ENCODE measurements at regions not wholly inside any gene's neighbourhood (a gene's known extent, or its start where the extent isn't known, plus 50 kb on each side); places are given as distances from the start of the nearest gene placed in this dataset.

DNA sequence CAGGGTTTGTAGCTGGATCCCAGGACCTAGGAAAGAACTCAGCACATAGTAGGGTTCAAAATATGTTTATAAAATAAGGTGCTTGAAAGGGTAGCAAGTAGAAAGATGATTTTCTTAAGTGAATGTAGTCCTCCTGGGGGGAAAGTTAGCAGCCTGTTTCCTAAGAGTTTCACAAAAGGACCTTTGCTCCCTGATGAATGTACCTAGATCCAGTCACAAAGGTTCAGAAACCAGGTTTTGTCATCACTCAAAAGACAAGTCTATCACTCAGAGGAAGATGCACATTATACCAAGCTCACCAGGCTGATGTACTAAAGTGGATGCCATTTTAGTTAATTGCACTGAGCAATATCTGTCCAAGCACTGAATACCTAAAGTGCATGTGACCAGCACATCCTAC lies 378.2 kb downstream of the BCL11A start:
- DNase-seq (ENCODE audit: extremely low spot score) = no peak
- CTCF ChIA-PET = no interaction called here
- TF ChIP-seq HDGF (IDR thresholded peaks at IDR 0.05; ENCODE audit: borderline replicate concordance) (no peak), TARDBP (IDR thresholded peaks at IDR 0.05) (no peak)
- POLR2A ChIA-PET = no interaction called here

DNA sequence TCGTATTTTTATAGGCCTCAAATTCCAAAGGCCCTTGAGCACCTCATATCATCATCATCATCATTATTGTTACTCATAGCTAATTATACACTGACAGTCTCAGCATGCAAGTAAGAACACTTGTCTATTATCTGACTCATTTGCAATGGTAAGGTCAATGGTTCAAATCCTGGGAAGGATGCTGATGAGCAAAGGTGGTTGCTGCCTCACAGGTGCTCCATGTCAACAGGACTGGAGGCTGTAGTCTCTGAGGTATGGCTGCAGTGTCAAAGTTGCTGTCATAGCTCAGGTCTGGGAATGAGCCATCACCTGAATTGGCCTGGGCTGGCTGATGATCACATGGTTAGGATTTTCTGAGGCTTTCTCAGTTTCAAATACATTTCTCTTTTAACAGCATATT lies 379.3 kb downstream of the BCL11A start:
- POLR2A ChIA-PET = no interaction called here
- TF ChIP-seq FOXK2 (IDR thresholded peaks at IDR 0.05) (no peak), FOXA1 (IDR thresholded peaks at IDR 0.05) (no peak), ZNF384 (IDR thresholded peaks at IDR 0.05) (no peak), ARNT (IDR thresholded peaks at IDR 0.05) (no peak), TARDBP (IDR thresholded peaks at IDR 0.05) (no peak), SP1 (IDR thresholded peaks at IDR 0.05) (no peak), BHLHE40 (IDR thresholded peaks at IDR 0.05; ENCODE audit: borderline replicate concordance) (no peak), L3MBTL2 (conservative IDR thresholded peaks at IDR 0.05) (no peak), HDGF (IDR thresholded peaks at IDR 0.05; ENCODE audit: borderline replicate concordance) (no peak), ELF4 (IDR thresholded peaks at IDR 0.05) (no peak)
- TF ChIP-seq, protein P1, sequence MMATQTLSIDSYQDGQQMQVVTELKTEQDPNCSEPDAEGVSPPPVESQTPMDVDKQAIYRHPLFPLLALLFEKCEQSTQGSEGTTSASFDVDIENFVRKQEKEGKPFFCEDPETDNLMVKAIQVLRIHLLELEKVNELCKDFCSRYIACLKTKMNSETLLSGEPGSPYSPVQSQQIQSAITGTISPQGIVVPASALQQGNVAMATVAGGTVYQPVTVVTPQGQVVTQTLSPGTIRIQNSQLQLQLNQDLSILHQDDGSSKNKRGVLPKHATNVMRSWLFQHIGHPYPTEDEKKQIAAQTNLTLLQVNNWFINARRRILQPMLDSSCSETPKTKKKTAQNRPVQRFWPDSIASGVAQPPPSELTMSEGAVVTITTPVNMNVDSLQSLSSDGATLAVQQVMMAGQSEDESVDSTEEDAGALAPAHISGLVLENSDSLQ (IDR thresholded peaks at IDR 0.05) = no peak
- DNase-seq (ENCODE audit: extremely low spot score) = no peak
- CTCF ChIA-PET = interaction anchor here (0.6 kb wide), 1 partner anchor 363 kb away, joined by 4 read pairs; no protein-coding TSS in a partner anchor

DNA sequence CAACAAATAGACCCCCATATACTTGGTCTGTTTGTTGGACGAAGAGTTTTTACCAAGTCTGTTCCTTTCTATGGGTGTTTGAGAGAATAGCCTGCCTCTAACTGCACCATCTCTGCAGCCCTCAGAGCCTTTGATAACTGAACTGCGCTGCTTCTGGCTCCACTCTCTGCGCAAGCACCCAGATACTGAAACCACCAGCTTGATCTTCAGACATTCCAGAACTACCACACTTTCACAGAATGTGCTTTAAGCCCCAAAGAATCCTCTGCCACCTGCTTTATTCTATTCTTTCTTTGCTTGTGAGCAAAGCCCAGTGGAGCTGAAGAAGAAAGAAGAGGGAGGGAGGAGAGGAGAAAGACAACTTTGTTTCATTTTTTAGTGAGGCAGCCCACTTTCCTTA lies 380.7 kb downstream of the BCL11A start:
- ChIA-PET POLR2A (no interaction called here), CTCF (no interaction called here)
- TF ChIP-seq ZNF384 (IDR thresholded peaks at IDR 0.05) (no peak), ARNT (IDR thresholded peaks at IDR 0.05) (no peak), LEF1 (IDR thresholded peaks at IDR 0.05; ENCODE audit: borderline replicate concordance) (no peak), SP1 (IDR thresholded peaks at IDR 0.05) (no peak), ELF4 (IDR thresholded peaks at IDR 0.05) (no peak), SUZ12 (IDR thresholded peaks at IDR 0.05) (no peak)
- DNase-seq (ENCODE audit: extremely low spot score) = no peak

DNA sequence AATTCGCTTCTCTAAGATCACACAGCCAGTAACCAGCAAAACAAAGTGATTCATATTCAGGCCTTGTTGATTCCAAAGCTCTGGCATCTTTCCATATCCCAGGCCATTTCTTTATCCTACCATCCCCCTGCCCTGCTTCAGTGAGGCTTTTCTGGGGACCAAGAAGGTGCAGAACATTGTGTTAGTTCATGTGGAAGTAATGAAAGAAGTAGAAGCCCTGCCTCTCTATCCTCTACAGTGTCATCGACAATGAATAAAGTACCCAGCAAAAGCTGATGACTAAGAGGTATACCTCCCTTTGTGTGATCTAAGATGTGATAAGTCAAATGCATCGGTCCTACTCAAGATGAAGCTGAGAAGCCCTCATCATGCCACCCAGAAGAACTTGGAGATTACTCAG lies 383.2 kb downstream of the BCL11A start:
- POLR2A ChIA-PET = no interaction called here
- TF ChIP-seq, protein P1 (IDR thresholded peaks at IDR 0.05) = no peak
- TF ChIP-seq HDGF (IDR thresholded peaks at IDR 0.05; ENCODE audit: borderline replicate concordance) (no peak), ELF4 (IDR thresholded peaks at IDR 0.05) (no peak), SP1 (IDR thresholded peaks at IDR 0.05) (no peak), ARNT (IDR thresholded peaks at IDR 0.05) (no peak), NFRKB (IDR thresholded peaks at IDR 0.05) (no peak), LEF1 (IDR thresholded peaks at IDR 0.05; ENCODE audit: borderline replicate concordance) (no peak), TARDBP (IDR thresholded peaks at IDR 0.05) (no peak), FOXK2 (IDR thresholded peaks at IDR 0.05) (no peak), ZNF384 (IDR thresholded peaks at IDR 0.05) (no peak), FOXM1 (IDR thresholded peaks at IDR 0.05; ENCODE audit: borderline replicate concordance) (no peak), L3MBTL2 (conservative IDR thresholded peaks at IDR 0.05) (no peak), BHLHE40 (IDR thresholded peaks at IDR 0.05; ENCODE audit: borderline replicate concordance) (no peak), FOXA1 (IDR thresholded peaks at IDR 0.05) (no peak), CTBP1 (IDR thresholded peaks at IDR 0.05; ENCODE audit: borderline replicate concordance) (no peak)
- no peak for DNase-seq (ENCODE audit: extremely low spot score)
- CTCF ChIA-PET = no interaction called here

DNA sequence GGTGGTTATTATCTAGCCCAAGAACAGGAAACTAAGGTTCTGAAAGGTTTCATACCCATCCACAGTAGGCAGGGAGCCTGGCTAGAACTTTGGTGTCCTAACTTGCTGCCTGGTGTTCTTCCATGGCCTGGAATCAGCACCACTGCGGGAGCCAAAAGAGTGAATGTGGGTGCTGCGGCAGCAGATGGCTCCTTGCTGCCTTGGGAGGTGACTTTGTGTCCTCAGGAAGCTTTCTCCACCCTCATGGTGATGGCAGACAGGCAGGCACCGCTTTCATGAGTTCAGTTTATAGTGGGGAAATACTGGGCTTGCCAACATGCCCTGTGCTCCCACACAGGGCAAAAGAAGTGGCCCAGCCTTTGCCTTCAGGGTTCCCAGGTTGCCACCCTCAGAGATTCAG lies 385.2 kb downstream of the BCL11A start:
- TF ChIP-seq CTBP1 (IDR thresholded peaks at IDR 0.05; ENCODE audit: borderline replicate concordance) (no peak), BHLHE40 (IDR thresholded peaks at IDR 0.05; ENCODE audit: borderline replicate concordance) (no peak), ARNT (IDR thresholded peaks at IDR 0.05) (no peak), FOXM1 (IDR thresholded peaks at IDR 0.05; ENCODE audit: borderline replicate concordance) (no peak), ZNF384 (IDR thresholded peaks at IDR 0.05) (no peak), HDGF (IDR thresholded peaks at IDR 0.05; ENCODE audit: borderline replicate concordance) (no peak), FOXK2 (IDR thresholded peaks at IDR 0.05) (no peak), LEF1 (IDR thresholded peaks at IDR 0.05; ENCODE audit: borderline replicate concordance) (no peak), SUZ12 (IDR thresholded peaks at IDR 0.05) (no peak), ELF4 (IDR thresholded peaks at IDR 0.05) (no peak), FOXA1 (IDR thresholded peaks at IDR 0.05) (no peak), TARDBP (IDR thresholded peaks at IDR 0.05) (no peak), SP1 (IDR thresholded peaks at IDR 0.05) (no peak), NFRKB (IDR thresholded peaks at IDR 0.05) (no peak)
- TF ChIP-seq, protein P1 (IDR thresholded peaks at IDR 0.05) = no peak
- CTCF ChIA-PET = no interaction called here
- no peak for DNase-seq (ENCODE audit: extremely low spot score)

DNA sequence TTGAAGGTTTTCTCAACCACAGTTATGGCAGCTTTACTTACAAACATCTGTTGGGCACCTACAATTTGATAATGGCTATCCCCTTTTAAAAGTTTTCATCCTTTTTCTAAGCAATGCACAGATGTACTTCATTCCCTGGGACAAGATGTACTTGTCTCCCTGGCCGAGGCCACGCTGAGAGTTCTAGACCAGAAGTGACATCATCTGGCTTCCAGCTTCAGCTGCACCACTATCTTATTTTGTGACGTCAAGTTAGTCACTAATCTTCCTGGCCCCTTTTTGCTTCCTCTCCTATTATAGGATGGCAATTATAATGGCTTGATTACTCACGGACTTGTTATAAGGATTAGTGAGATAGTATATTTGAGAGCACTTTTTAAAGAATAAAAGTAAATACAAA lies 386.4 kb downstream of the BCL11A start:
- TF ChIP-seq ELF4 (IDR thresholded peaks at IDR 0.05) (no peak), BHLHE40 (IDR thresholded peaks at IDR 0.05; ENCODE audit: borderline replicate concordance) (no peak), FOXA1 (IDR thresholded peaks at IDR 0.05) (no peak), FOXK2 (IDR thresholded peaks at IDR 0.05) (no peak), LEF1 (IDR thresholded peaks at IDR 0.05; ENCODE audit: borderline replicate concordance) (no peak), TARDBP (IDR thresholded peaks at IDR 0.05) (no peak), CTBP1 (IDR thresholded peaks at IDR 0.05; ENCODE audit: borderline replicate concordance) (no peak), SUZ12 (IDR thresholded peaks at IDR 0.05) (no peak), L3MBTL2 (conservative IDR thresholded peaks at IDR 0.05) (no peak), SP1 (IDR thresholded peaks at IDR 0.05) (no peak), ZNF384 (IDR thresholded peaks at IDR 0.05) (no peak), ARNT (IDR thresholded peaks at IDR 0.05) (no peak), HDGF (IDR thresholded peaks at IDR 0.05; ENCODE audit: borderline replicate concordance) (no peak), FOXM1 (IDR thresholded peaks at IDR 0.05; ENCODE audit: borderline replicate concordance) (no peak), NFRKB (IDR thresholded peaks at IDR 0.05) (no peak)
- TF ChIP-seq, protein P1 (IDR thresholded peaks at IDR 0.05) = no peak
- CTCF ChIA-PET = no interaction called here
- POLR2A ChIA-PET = no interaction called here
- no peak for DNase-seq (ENCODE audit: extremely low spot score)

More for the DNA sequence above, 385.2 kb downstream of the BCL11A start:
- POLR2A ChIA-PET = no interaction called here

Data from HEK293T (cell line).